GM10266 (cell line): ENCODE measurements at regions not wholly inside any gene's neighbourhood (a gene's known extent, or its start where the extent isn't known, plus 50 kb on each side); places are given as distances from the start of the nearest gene placed in this dataset.

Experiments
- DNase-seq: peaks from one replicate; pipeline ENCODE4 v3.0.0; 2012; ENCODE audit errors: extremely low spot score
- CTCF ChIP-seq: IDR thresholded peaks from 2 replicates; pipeline ENCODE4 v1.5.1; 2012; ENCODE audit warnings: mild to moderate bottlenecking, low read depth; ENCODE audit not compliant: control insufficient read depth, insufficient read depth; ENCODE audit errors: missing control alignments

- no peak for DNase-seq
- TF ChIP-seq CTCF: no peak
Observed at GRCh38 chr6:74075323-74075722, 379.3 kb downstream of the CD109 start.

- DNase-seq: no peak
- TF ChIP-seq CTCF: no peak
Observed at GRCh38 chr6:74074645-74075044, 378.6 kb downstream of the CD109 start.

DNA sequence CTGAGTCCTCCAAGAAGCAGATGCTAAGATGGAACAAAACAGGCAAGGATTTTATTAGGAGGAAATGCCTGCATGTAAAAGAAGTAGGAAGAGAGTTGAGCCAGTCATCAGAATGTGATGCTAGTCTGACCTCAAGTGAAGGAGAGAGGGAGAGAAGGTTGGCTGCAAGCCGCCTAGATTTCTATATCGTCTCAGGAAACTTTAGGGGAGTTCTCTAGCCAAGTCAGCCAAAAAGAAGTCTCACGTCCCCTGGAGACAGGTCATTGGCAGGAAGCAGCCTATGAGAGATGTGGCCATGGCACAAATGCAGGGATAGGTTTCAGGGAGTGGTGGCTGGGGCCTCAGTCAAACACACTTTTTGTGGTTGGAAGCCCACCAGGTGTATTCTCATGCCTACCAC is 378.0 kb downstream of the CD109 start:
- no peak for TF ChIP-seq CTCF

DNA sequence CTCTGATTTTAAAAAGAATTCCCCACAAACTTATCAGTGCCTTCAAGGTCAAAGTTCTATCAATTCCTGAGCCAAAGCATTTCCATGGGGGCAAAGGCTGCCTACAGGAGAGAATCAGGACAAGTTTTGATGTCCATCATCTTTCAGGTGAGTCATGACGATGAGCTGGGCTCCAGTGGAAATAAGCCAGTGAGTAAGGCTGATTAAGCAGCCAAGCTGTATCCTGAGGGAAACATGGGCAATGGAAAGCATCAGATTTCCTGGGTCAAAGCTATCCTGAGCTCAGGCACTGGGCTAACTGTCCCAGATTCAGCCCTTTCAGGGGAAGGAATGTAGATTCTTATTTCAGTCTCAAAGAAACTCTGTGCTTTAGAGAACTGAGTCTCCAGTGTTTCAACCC is 377.4 kb downstream of the CD109 start:
- TF ChIP-seq CTCF: no peak
- DNase-seq: no peak

More for the DNA sequence above, 378.0 kb downstream of the CD109 start:
- no peak for DNase-seq

- DNase-seq: no peak
- TF ChIP-seq CTCF: no peak
Observed at GRCh38 chr6:74071214-74071613, 375.2 kb downstream of the CD109 start.

DNA sequence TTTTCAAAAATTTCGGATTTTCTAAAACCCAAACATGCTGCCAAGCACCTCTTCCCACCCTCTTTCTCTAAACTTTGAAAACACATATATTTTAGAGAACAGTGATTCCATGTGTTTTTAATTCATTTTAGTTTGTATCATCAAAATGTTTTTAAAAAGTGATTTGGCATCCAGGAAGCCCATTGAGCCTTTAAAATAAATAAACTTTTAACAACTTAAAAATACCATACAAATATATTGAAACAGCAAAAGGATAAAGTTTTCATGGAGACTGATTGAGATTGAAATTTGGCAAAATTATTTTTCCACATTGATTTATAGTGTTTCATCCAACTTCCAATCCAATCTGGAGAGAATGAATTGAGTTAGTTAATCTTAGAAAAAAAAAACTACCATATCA is 374.7 kb downstream of the CD109 start:
- no peak for DNase-seq
- TF ChIP-seq CTCF: no peak

DNA sequence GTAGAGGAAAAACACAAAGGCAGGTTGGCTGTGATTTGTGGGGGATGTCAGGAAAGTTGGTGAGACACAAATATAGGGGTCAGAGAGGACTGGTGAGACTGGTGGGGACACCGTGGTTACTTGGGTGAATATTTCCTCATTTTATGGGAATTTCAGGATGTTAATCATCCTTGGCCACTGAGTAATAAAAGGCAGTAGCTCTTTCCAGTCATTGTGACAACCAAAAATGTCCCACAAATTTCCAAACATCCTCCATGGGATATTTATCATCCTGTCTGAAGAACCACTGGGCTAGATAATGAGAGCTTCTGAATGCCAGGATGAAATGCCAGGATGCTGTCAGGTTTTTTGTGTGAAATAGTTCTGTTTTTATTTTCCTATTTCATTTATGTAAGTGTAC is 374.1 kb downstream of the CD109 start:
- no peak for TF ChIP-seq CTCF
- DNase-seq: no peak
